ENCODE measurements at regions not wholly inside any gene's neighbourhood (a gene's known extent, or its start where the extent isn't known, plus 50 kb on each side); places are given as distances from the start of the nearest gene placed in this dataset.

DNA sequence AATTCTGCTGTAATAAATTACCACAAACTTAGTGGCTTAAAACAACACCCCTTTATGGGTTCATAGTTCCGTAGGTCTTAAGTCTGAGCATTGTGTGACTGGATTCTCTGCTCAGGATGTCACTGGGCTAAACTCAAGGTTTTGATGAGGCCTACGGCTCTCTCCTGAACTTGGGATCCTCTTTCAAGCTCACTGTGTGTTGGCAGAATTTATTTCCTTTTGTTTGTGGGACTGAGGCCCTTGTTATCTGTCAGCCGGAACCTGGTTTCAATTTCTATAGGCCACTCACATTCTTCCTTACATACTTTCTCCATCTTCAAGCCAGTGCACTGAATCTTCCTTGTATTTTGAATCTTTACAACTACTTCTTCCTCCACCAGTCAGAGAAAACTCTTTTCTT lies 290.2 kb downstream of the AKAIN1 start:
- TF ChIP-seq, protein P1, sequence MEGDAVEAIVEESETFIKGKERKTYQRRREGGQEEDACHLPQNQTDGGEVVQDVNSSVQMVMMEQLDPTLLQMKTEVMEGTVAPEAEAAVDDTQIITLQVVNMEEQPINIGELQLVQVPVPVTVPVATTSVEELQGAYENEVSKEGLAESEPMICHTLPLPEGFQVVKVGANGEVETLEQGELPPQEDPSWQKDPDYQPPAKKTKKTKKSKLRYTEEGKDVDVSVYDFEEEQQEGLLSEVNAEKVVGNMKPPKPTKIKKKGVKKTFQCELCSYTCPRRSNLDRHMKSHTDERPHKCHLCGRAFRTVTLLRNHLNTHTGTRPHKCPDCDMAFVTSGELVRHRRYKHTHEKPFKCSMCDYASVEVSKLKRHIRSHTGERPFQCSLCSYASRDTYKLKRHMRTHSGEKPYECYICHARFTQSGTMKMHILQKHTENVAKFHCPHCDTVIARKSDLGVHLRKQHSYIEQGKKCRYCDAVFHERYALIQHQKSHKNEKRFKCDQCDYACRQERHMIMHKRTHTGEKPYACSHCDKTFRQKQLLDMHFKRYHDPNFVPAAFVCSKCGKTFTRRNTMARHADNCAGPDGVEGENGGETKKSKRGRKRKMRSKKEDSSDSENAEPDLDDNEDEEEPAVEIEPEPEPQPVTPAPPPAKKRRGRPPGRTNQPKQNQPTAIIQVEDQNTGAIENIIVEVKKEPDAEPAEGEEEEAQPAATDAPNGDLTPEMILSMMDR (IDR thresholded peaks at IDR 0.05): no peak
- TF ChIP-seq POLR2A (IDR thresholded peaks at IDR 0.05; ENCODE audit: low read depth) (no peak), EP300 (IDR thresholded peaks at IDR 0.05) (no peak), POLR2AphosphoS5 (IDR thresholded peaks at IDR 0.05) (no peak)
